T-cell (primary cell): ENCODE measurements at regions not wholly inside any gene's neighbourhood (a gene's known extent, or its start where the extent isn't known, plus 50 kb on each side); places are given as distances from the start of the nearest gene placed in this dataset.

Experiments used
- ATAC-seq, 4 experiments: fragments of 200-7000 bp in 3 of 4; fragments of 150-1000 bp in 1 of 4; cut with Tn5 transposase; replicated peaks in 1 of 4; 1 replicate in 3 of 4; 2 replicates in 1 of 4; pipeline ENCODE4 v1.10.0; 2021; ENCODE audit warnings: moderate library complexity in 3 of 4, mild to moderate bottlenecking in 2 of 4, moderate number of reproducible peaks in 1 of 4
- CTCF ChIA-PET, 2 donors: fragments of 300-600 bp; sonication (Branson Sonifier 250); formaldehyde crosslinking; loops; one replicate each; lab custom pipeline; 2022; ENCODE audit warnings: antibody characterized with exemption in 2 of 2; lab: Charles Lee
- POLR2A ChIA-PET, 2 donors: fragments of 300-600 bp; sonication (Branson Sonifier 250); formaldehyde crosslinking; loops; one replicate each; lab custom pipeline; 2022; ENCODE audit warnings: antibody characterized with exemption in 2 of 2; lab: Charles Lee
- DNase-seq, 35 experiments: peaks; one replicate each; pipeline versions ENCODE4 v3.0.0 to v3.0.0-alpha.2; 2013 to 2023
- H3K27ac ChIP-seq: one replicate; pipeline ENCODE4 v1.5.1; 2013; ENCODE audit warnings: low read length
- H3K27me3 ChIP-seq, 2 experiments: replicated peaks in 1 of 2; 1 replicate in 1 of 2; 2 replicates in 1 of 2; pipeline versions ENCODE4 v1.6.1 to v1.7.0; 2013; ENCODE audit warnings: low read length in 1 of 2, mixed read lengths in 1 of 2; ENCODE audit not compliant: control insufficient read depth in 2 of 2, insufficient read depth in 2 of 2; ENCODE audit errors: extremely low read depth in 1 of 2
- H3K36me3 ChIP-seq, 2 donors: 1 replicate in 1 of 2; 2 replicates in 1 of 2; pipeline versions ENCODE4 v1.6.1 to v1.7.0; 2013; ENCODE audit warnings: low read length in 1 of 2; ENCODE audit not compliant: control insufficient read depth in 2 of 2, insufficient read depth in 1 of 2; ENCODE audit errors: extremely low read depth in 1 of 2
- H3K4me1 ChIP-seq, 2 experiments: 1 replicate in 1 of 2; 2 replicates in 1 of 2; pipeline versions ENCODE4 v1.6.1 to v1.7.0; 2013; ENCODE audit warnings: low read length in 2 of 2, mixed read lengths in 1 of 2; ENCODE audit not compliant: insufficient read depth in 2 of 2, control insufficient read depth in 1 of 2; ENCODE audit errors: extremely low read depth in 1 of 2
- H3K4me3 ChIP-seq, 2 donors: 1 replicate in 1 of 2; 2 replicates in 1 of 2; pipeline versions ENCODE4 v1.5.1 to v1.7.0; 2013; ENCODE audit warnings: mild to moderate bottlenecking in 2 of 2, low read length in 1 of 2, moderate library complexity in 1 of 2; ENCODE audit not compliant: control insufficient read depth in 1 of 2; ENCODE audit errors: extremely low read depth in 1 of 2
- H3K9me3 ChIP-seq: 2 replicates; pipeline ENCODE4 v1.7.0; 2013
- H3K27ac Mint-ChIP-seq, 2 donors: one replicate each; pipeline ENCODE4 v1.8.0; 2020 to 2021; ENCODE audit warnings: mild to moderate bottlenecking in 2 of 2, mixed read lengths in 2 of 2
- H3K27me3 Mint-ChIP-seq, 2 donors: one replicate each; pipeline ENCODE4 v1.8.0; 2021 to 2022; ENCODE audit warnings: mixed read lengths in 2 of 2
- H3K36me3 Mint-ChIP-seq: one replicate; pipeline ENCODE4 v1.8.0; 2021; ENCODE audit warnings: mixed read lengths
- H3K4me1 Mint-ChIP-seq, 3 donors: one replicate each; pipeline ENCODE4 v1.8.0; 2020 to 2022; ENCODE audit warnings: mixed read lengths in 3 of 3, mild to moderate bottlenecking in 1 of 3
- H3K4me3 Mint-ChIP-seq, 3 donors: one replicate each; pipeline ENCODE4 v1.8.0; 2020 to 2022; ENCODE audit warnings: mild to moderate bottlenecking in 3 of 3, mixed read lengths in 3 of 3, moderate library complexity in 3 of 3
- H3K9me3 Mint-ChIP-seq, 3 donors: one replicate each; pipeline ENCODE4 v1.8.0; 2020 to 2022; ENCODE audit warnings: mixed read lengths in 3 of 3
- WGBS: methylation state at CpG from one replicate; pipeline ENCODE4 v1.1.5; 2013; ENCODE audit warnings: missing lambda C conversion rate; ENCODE audit not compliant: insufficient coverage; 5-methylcytosine and 5-hydroxymethylcytosine counted together

DNA sequence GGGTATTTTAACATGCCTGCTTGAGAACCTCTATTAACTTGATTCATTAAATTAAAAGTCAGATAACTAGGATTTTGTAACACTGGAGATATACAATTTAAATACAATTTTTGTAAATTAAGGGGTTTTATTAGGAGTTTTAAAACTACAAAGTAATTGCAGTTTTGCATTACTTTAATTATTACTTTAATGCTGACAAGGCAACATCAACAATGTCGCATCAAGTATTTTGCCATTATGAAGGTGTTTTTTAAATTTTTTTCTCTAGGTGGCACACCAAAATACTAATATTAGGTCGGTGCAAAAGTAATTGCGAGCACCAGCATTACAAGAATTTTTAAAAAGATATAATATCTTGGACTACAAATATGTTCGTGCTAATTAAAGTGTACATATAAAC, 513.4 kb downstream of the ANKRD7 start:
- Histone ChIP-seq H3K27me3 (no peaks in the 10 kb centered on the region), H3K27ac (no peak overlapping the region), H3K9me3 (no peaks in the 10 kb centered on the region), H3K36me3 (no peaks in the 10 kb centered on the region), H3K4me3 (no peak overlapping the region), H3K4me1 (no peaks in the 10 kb centered on the region)
- ATAC-seq: no peak
- no CpG with 5 or more reads among the region's 4 CpGs for WGBS
- H3K36me3 Mint-ChIP-seq: no peaks in the 10 kb centered on the region
- no peak for DNase-seq
- H3K27me3 Mint-ChIP-seq: no peaks in the 10 kb centered on the region
- H3K27ac Mint-ChIP-seq: no peak overlapping the region
- ChIA-PET CTCF (no interaction called here), POLR2A (no interaction called here)
- peaks cover 8 to 13% (median 10%) of the 10 kb centered on the region in 3 donors for H3K9me3 Mint-ChIP-seq
- H3K4me1 Mint-ChIP-seq: no peaks in the 10 kb centered on the region
- H3K4me3 Mint-ChIP-seq: no peak overlapping the region

DNA sequence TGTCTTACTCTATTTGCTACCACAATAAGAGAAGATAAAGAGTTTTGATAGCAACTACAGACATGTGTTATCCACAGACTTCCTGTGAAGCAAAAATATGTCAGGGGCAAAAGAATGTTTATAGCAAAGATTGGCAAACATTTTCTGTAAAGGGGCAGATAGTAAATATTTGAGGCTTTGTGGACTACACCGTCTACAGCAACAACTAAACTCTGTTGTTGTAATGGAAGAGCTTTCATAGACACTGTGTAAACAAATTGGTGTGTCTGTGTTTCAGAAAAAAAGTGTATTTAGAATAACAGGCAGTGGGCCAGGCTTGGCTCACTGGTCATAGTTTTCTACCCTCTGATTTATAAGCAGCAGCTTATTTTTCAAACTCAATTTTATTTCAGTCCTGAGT, 521.4 kb downstream of the ANKRD7 start:
- Mint-ChIP-seq H3K36me3 (no peaks in the 10 kb centered on the region), H3K4me1 (no peaks in the 10 kb centered on the region), H3K27ac (no peak overlapping the region), H3K27me3 (no peaks in the 10 kb centered on the region), H3K4me3 (no peak overlapping the region), H3K9me3 (peaks cover 10 to 13% (median 12%) of the 10 kb centered on the region in 3 donors)
- CTCF ChIA-PET: no interaction called here
- no peaks in the 10 kb centered on the region for H3K27me3 ChIP-seq
- POLR2A ChIA-PET: no interaction called here
- H3K9me3 ChIP-seq: no peaks in the 10 kb centered on the region
- no peak for DNase-seq
- no peaks in the 10 kb centered on the region for H3K36me3 ChIP-seq
- H3K4me3 ChIP-seq: no peak overlapping the region
- 60% methylated on average over 1 of the region's 1 CpG for WGBS
- no peaks in the 10 kb centered on the region for H3K4me1 ChIP-seq
- no peak overlapping the region for H3K27ac ChIP-seq
- ATAC-seq: no peak

DNA sequence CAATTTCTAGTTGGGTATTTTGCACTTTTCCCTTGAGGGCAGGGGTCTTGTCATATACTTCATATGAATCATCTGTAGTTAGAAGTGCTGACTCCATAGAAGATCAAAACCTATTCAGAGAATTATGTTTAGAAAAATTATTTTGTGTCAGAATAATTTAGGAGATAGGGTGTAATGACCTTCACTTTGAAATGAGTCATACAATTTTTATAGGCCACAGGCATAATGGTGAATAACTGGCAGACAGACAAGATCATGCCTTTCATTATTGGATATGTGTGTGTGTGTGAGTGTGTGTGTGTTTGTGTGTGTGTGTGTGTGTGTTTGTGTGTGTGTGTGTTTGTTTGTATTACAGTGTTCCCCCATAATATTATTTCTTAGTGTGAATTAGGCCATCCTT, 523.0 kb downstream of the ANKRD7 start:
- no peaks in the 10 kb centered on the region for H3K27me3 Mint-ChIP-seq

DNA sequence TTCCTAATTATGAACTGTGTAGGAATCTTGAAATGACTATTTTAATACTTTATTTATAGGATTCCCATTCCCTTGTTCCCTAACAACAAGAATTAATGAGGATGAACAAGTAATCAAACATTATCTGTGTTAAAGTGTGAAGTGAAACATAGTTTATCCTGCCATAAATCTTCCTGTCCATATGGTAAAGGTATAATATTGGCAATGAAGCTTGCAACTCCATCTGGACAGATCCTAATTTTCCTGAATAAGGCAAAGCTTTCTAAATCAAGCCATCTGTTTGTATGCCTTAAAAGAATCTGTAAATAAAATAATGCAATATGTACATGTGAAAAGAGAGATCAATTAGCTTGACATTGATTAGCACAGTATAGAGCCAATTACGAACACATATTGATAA, 529.0 kb downstream of the ANKRD7 start:
- Histone ChIP-seq H3K9me3 (no peaks in the 10 kb centered on the region), H3K36me3 (no peaks in the 10 kb centered on the region), H3K27me3 (no peaks in the 10 kb centered on the region), H3K27ac (no peak overlapping the region), H3K4me3 (no peak overlapping the region), H3K4me1 (no peaks in the 10 kb centered on the region)
- H3K4me1 Mint-ChIP-seq: no peaks in the 10 kb centered on the region
- ATAC-seq (no peak), DNase-seq (no peak)
- peaks cover 2 to 21% (median 6%) of the 10 kb centered on the region in 3 donors for H3K9me3 Mint-ChIP-seq
- H3K27ac Mint-ChIP-seq: no peak overlapping the region
- H3K27me3 Mint-ChIP-seq: no peaks in the 10 kb centered on the region
- POLR2A ChIA-PET: no interaction called here
- H3K4me3 Mint-ChIP-seq: no peak overlapping the region
- WGBS: no CpG with 5 or more reads among the region's 1 CpG
- H3K36me3 Mint-ChIP-seq: no peaks in the 10 kb centered on the region
- CTCF ChIA-PET: no interaction called here

More for the DNA sequence above, 523.0 kb downstream of the ANKRD7 start:
- CTCF ChIA-PET: no interaction called here
- DNase-seq (no peak), ATAC-seq (no peak)
- H3K4me3 ChIP-seq: no peak overlapping the region
- H3K36me3 ChIP-seq: no peaks in the 10 kb centered on the region
- POLR2A ChIA-PET: no interaction called here
- H3K4me1 ChIP-seq: no peaks in the 10 kb centered on the region
- Mint-ChIP-seq H3K36me3 (no peaks in the 10 kb centered on the region), H3K27ac (no peak overlapping the region), H3K9me3 (peaks cover 8 to 21% (median 10%) of the 10 kb centered on the region in 3 donors), H3K4me3 (no peak overlapping the region), H3K4me1 (no peaks in the 10 kb centered on the region)
- H3K27me3 ChIP-seq: no peaks in the 10 kb centered on the region
- no peaks in the 10 kb centered on the region for H3K9me3 ChIP-seq
- no peak overlapping the region for H3K27ac ChIP-seq

DNA sequence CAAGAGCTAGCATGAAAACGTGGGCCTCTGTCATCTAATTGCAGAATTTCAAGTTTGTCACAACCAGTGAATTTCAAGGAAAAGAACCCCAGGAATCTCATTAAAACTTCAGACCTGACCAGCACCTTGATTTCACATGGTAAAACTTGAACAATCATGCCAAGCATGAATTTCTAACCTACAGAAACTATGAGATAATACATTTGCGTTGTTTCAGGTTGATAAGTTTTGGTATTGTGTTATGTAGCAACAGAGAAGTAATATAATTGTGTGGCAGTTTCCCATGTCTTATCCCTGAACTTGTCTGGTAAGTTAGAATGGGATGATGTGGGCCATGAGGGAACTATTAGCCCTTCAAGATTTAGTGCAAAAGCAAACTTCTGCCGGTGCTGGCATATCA, 530.1 kb downstream of the ANKRD7 start:
- no peak overlapping the region for H3K4me3 Mint-ChIP-seq
- DNase-seq: no peak

DNA sequence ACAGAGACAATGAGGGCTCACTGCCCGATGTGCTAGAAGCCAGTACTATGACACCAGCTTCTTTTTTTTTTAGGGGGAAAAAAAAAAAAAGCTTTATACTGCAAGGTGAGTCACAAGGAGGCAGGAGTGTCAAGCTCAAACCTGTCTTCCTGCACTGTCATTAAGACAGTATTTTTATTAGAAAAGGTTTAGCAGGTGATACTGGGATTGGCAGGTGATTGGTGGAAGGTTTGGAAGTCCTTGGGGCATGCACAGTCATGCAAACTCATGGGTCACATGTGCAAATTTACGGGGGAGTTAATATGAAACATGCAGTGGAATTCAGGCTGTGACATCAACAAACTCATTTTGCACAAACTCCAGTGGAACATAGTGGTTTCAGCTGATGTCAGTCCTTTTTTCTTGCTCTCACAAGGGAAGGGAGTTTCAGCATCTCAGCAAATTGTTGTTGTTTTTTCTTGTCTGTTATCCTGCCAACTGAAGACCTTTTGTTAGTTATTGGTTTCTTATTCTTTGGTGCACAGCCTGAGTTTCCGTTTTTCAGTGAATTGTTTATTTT, 530.6 kb downstream of the ANKRD7 start:
- H3K27me3 Mint-ChIP-seq: no peaks in the 10 kb centered on the region
- 83% methylated on average over 1 of the region's 3 CpGs for WGBS
- Histone ChIP-seq H3K27me3 (no peaks in the 10 kb centered on the region), H3K9me3 (no peaks in the 10 kb centered on the region), H3K4me3 (no peak overlapping the region), H3K4me1 (no peaks in the 10 kb centered on the region), H3K36me3 (no peaks in the 10 kb centered on the region), H3K27ac (no peak overlapping the region)
- DNase-seq: no peak
- ATAC-seq: no peak
- ChIA-PET POLR2A (interaction anchor here in 1 of 2 donors (0.6 kb wide), 1 partner anchor 242 kb away, joined by 4 read pairs; no protein-coding TSS in a partner anchor), CTCF (no interaction called here)
- peaks cover 5 to 21% (median 6%) of the 10 kb centered on the region in 3 donors for H3K9me3 Mint-ChIP-seq
- no peaks in the 10 kb centered on the region for H3K4me1 Mint-ChIP-seq
- H3K36me3 Mint-ChIP-seq: no peaks in the 10 kb centered on the region
- H3K4me3 Mint-ChIP-seq: no peak overlapping the region
- H3K27ac Mint-ChIP-seq: no peak overlapping the region

More for the DNA sequence above, 530.1 kb downstream of the ANKRD7 start:
- ChIA-PET CTCF (no interaction called here), POLR2A (no interaction called here)
- Mint-ChIP-seq H3K36me3 (no peaks in the 10 kb centered on the region), H3K27me3 (no peaks in the 10 kb centered on the region), H3K4me1 (no peaks in the 10 kb centered on the region), H3K9me3 (peaks cover 5 to 21% (median 6%) of the 10 kb centered on the region in 3 donors), H3K27ac (no peak overlapping the region)
- no peaks in the 10 kb centered on the region for H3K4me1 ChIP-seq
- no peak overlapping the region for H3K4me3 ChIP-seq
- H3K27me3 ChIP-seq: no peaks in the 10 kb centered on the region
- H3K27ac ChIP-seq: no peak overlapping the region
- no peaks in the 10 kb centered on the region for H3K9me3 ChIP-seq
- no peaks in the 10 kb centered on the region for H3K36me3 ChIP-seq
- WGBS: 40% methylated on average over 2 of the region's 3 CpGs
- ATAC-seq: no peak

DNA sequence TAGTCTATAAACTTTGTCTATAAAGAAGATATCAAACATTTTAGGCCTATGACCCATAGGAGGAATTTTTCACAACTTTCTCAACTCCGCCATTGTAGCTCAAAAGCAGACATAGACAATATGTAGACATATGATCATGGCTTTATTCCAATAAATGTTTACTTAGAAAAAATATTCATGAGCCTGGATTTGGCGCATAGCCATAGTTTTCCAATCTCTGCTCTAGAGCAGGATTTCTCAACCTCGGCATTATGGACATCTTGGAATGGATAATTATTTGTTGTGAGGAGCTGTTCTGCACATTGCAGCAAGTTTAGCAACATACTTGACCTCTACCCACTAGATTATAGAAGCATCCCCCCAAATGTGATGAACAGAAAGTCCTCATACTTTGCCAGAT, 532.6 kb downstream of the ANKRD7 start:
- Histone ChIP-seq H3K27ac (no peak overlapping the region), H3K9me3 (no peaks in the 10 kb centered on the region), H3K36me3 (no peaks in the 10 kb centered on the region), H3K27me3 (no peaks in the 10 kb centered on the region), H3K4me3 (no peak overlapping the region), H3K4me1 (no peaks in the 10 kb centered on the region)
- peaks cover 0 to 9% (median 7%) of the 10 kb centered on the region in 3 donors for H3K9me3 Mint-ChIP-seq
- POLR2A ChIA-PET: no interaction called here
- no peaks in the 10 kb centered on the region for H3K4me1 Mint-ChIP-seq
- DNase-seq (no peak), ATAC-seq (no peak)
- no peaks in the 10 kb centered on the region for H3K27me3 Mint-ChIP-seq
- no CpG with 5 or more reads among the region's 3 CpGs for WGBS
- H3K36me3 Mint-ChIP-seq: no peaks in the 10 kb centered on the region
- CTCF ChIA-PET: no interaction called here
- no peak overlapping the region for H3K4me3 Mint-ChIP-seq
- no peak overlapping the region for H3K27ac Mint-ChIP-seq
